NT2/D1 (cell line): ENCODE measurements at regions not wholly inside any gene's neighbourhood (a gene's known extent, or its start where the extent isn't known, plus 50 kb on each side); places are given as distances from the start of the nearest gene placed in this dataset.

Experiments
- SUZ12 ChIP-seq: IDR thresholded peaks from 2 replicates; pipeline ENCODE4 v1.6.1; 2011; ENCODE audit not compliant: insufficient read length, insufficient read depth; ENCODE audit errors: extremely low read depth
- ZNF274 ChIP-seq: IDR thresholded peaks from 2 replicates; pipeline ENCODE4 v1.6.1; 2011; ENCODE audit warnings: mild to moderate bottlenecking, low read depth, low read length

GRCh38 chr3:193830791-193831191 lies 237.8 kb downstream of the OPA1 start:
- TF ChIP-seq ZNF274 (no peak), SUZ12 (no peak)
